ENCODE measurements at regions not wholly inside any gene's neighbourhood (a gene's known extent, or its start where the extent isn't known, plus 50 kb on each side); places are given as distances from the start of the nearest gene placed in this dataset.

DNA sequence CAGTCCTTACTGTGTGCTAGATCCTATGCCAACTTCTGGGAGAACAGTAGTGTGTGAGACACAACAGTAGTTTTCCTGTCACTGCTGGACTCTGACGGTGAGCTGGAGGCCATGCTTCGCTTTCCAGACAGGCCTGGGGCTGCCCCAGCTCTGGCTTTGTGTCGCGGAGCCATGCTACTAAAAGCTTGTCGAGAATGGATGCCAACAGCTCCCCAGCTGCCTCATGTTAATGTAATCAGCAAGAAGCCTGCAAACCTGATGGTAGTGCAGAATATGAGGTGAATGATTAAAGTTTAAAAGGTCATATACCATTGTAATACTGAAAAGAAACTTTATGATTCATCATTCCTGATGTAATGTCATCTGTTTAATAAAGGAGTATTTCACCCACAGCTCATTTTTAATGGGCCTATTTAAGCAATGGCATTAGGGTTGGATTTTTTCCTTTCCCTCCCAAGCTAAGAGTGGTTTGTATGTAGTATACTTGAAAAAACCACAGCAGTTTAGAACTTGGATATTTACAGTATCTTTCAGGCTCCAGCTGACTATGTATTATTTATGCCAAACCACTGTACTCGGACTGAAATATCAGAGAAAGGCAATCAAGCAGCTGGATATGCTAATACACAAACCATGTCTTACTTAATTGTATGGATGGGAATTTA is 343.0 kb downstream of the NUF2 start:
- no peak overlapping the region for H2BK5ac ChIP-seq (ENCODE audit: insufficient read length, low read length)
- H3K23me2 ChIP-seq (ENCODE audit: insufficient read length, low read depth, low read length, poor library complexity, severe bottlenecking) = no peaks in the 10 kb centered on the region
- no peak overlapping the region for H3K23ac ChIP-seq (ENCODE audit: insufficient read length, low read depth, low read length)
- no peak overlapping the region for H4K8ac ChIP-seq (replicated peaks; ENCODE audit: insufficient read length, low read depth, low read length)
- no peak overlapping the region for H3K56ac ChIP-seq (ENCODE audit: insufficient read length, low read depth, low read length)
- no peak overlapping the region for H3K4me2 ChIP-seq (ENCODE audit: insufficient read depth, insufficient read length, low read length)
- no peaks in the 10 kb centered on the region for H3K79me1 ChIP-seq (ENCODE audit: insufficient read depth, low read depth, low read length, poor library complexity, severe bottlenecking)
- H3K9me3 Mint-ChIP-seq = peaks cover 0 to 3% of the 10 kb centered on the region in 2 experiments; a peak in 1 of 5 replicates
- peaks cover 0 to 5% of the 10 kb centered on the region in 2 experiments; a peak in 2 of 4 replicates for H3K4me1 Mint-ChIP-seq
- no peak overlapping the region for H4K5ac ChIP-seq (ENCODE audit: insufficient read length, low read depth, low read length)
- no peak overlapping the region for H4K91ac ChIP-seq (ENCODE audit: insufficient read length, low read depth, low read length)
- no peak overlapping the region for H3K14ac ChIP-seq (ENCODE audit: insufficient read depth, low read length)
- no peak overlapping the region for H3K18ac ChIP-seq (ENCODE audit: insufficient read length, low read depth, low read length)
- no peaks in the 10 kb centered on the region for H3K27me3 Mint-ChIP-seq (ENCODE audit: low read depth)
- DNase-seq = no peak
- no peak overlapping the region for H3K4ac ChIP-seq (ENCODE audit: low read depth, low read length)
- H4K20me1 ChIP-seq (ENCODE audit: control insufficient read depth, insufficient read depth, insufficient read length) = no peaks in the 10 kb centered on the region
- TF ChIP-seq, protein P1, sequence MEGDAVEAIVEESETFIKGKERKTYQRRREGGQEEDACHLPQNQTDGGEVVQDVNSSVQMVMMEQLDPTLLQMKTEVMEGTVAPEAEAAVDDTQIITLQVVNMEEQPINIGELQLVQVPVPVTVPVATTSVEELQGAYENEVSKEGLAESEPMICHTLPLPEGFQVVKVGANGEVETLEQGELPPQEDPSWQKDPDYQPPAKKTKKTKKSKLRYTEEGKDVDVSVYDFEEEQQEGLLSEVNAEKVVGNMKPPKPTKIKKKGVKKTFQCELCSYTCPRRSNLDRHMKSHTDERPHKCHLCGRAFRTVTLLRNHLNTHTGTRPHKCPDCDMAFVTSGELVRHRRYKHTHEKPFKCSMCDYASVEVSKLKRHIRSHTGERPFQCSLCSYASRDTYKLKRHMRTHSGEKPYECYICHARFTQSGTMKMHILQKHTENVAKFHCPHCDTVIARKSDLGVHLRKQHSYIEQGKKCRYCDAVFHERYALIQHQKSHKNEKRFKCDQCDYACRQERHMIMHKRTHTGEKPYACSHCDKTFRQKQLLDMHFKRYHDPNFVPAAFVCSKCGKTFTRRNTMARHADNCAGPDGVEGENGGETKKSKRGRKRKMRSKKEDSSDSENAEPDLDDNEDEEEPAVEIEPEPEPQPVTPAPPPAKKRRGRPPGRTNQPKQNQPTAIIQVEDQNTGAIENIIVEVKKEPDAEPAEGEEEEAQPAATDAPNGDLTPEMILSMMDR (conservative IDR thresholded peaks at IDR 0.05) = no peak
- no peak overlapping the region for H2BK12ac ChIP-seq (ENCODE audit: insufficient read length, low read depth, low read length)
- H3K36me3 Mint-ChIP-seq (ENCODE audit: insufficient read depth in 1 of 3, low read depth in 3 of 3) = no peaks in the 10 kb centered on the region; a peak in 1 of 7 replicates
- H3K4me3 Mint-ChIP-seq = no peak overlapping the region
- H2AK5ac ChIP-seq (ENCODE audit: insufficient read length, low read length) = no peak overlapping the region
- no peak overlapping the region for H3K9ac ChIP-seq (ENCODE audit: extremely low read depth, insufficient read length, low read length)
- H3K27ac Mint-ChIP-seq = no peak overlapping the region; a peak in 1 of 7 replicates
- H3K9me3 ChIP-seq (ENCODE audit: control insufficient read depth, low read depth, low read length) = no peaks in the 10 kb centered on the region
- WGBS (ENCODE audit: extremely low coverage, insufficient read length, low lambda C conversion rate) = no CpG with 5 or more reads among the region's 6 CpGs
- no peaks in the 10 kb centered on the region for H3K79me2 ChIP-seq (ENCODE audit: insufficient read depth, low read length)
- no peak overlapping the region for H2BK20ac ChIP-seq (ENCODE audit: low read depth, low read length, poor library complexity, severe bottlenecking)
- H3K27me3 ChIP-seq (ENCODE audit: insufficient read depth, low read length) = no peaks in the 10 kb centered on the region
- no peak overlapping the region for H2BK120ac ChIP-seq (ENCODE audit: low read depth, low read length, poor library complexity, severe bottlenecking)
- H2BK15ac ChIP-seq (ENCODE audit: low read depth, low read length) = no peak overlapping the region
- H2AFZ ChIP-seq (ENCODE audit: low read length) = no peak overlapping the region
- H3T11ph ChIP-seq (ENCODE audit: low read length) = no peak overlapping the region
- H3K4me1 ChIP-seq (ENCODE audit: insufficient read depth, low read length) = no peaks in the 10 kb centered on the region; the same call in 1 of the 2 replicates
- no peak overlapping the region for H3K27ac ChIP-seq (ENCODE audit: insufficient read length, low read depth, low read length)
